Ishikawa (cell line): ENCODE measurements at regions not wholly inside any gene's neighbourhood (a gene's known extent, or its start where the extent isn't known, plus 50 kb on each side); places are given as distances from the start of the nearest gene placed in this dataset.

ENCODE experiments used
- CEBPB ChIP-seq: IDR thresholded peaks from 2 replicates; pipeline ENCODE4 v1.6.1; 2012
- CREB1 ChIP-seq: IDR thresholded peaks from 2 replicates; pipeline ENCODE4 v1.6.1; 2012; ENCODE audit warnings: low read depth
- EGR1 ChIP-seq: IDR thresholded peaks from 2 replicates; pipeline ENCODE4 v1.6.1; 2012
- EP300 ChIP-seq: IDR thresholded peaks from 2 replicates; pipeline ENCODE4 v1.6.1; 2012; ENCODE audit warnings: borderline replicate concordance
- FOXM1 ChIP-seq: IDR thresholded peaks from 2 replicates; pipeline ENCODE4 v1.6.1; 2012; ENCODE audit warnings: low read depth, borderline replicate concordance
- NFIC ChIP-seq: IDR thresholded peaks from 2 replicates; pipeline ENCODE4 v1.6.1; 2012
- RAD21 ChIP-seq: IDR thresholded peaks from 2 replicates; pipeline ENCODE4 v1.6.1; 2012; ENCODE audit warnings: low read depth
- TAF1 ChIP-seq: IDR thresholded peaks from 2 replicates; pipeline ENCODE4 v1.6.1; 2012; ENCODE audit warnings: low read depth, mild to moderate bottlenecking
- TCF12 ChIP-seq: IDR thresholded peaks from 2 replicates; pipeline ENCODE4 v1.6.1; 2012; ENCODE audit warnings: low read depth
- TEAD4 ChIP-seq: IDR thresholded peaks from 2 replicates; pipeline ENCODE4 v1.6.1; 2012
- USF1 ChIP-seq: IDR thresholded peaks from 2 replicates; pipeline ENCODE4 v1.6.1; 2012
- YY1 ChIP-seq: IDR thresholded peaks from 2 replicates; pipeline ENCODE4 v1.6.1; 2012; ENCODE audit warnings: low read depth
- ZBTB7A ChIP-seq: IDR thresholded peaks from 2 replicates; pipeline ENCODE4 v1.6.1; 2012; ENCODE audit warnings: low read depth
- TF ChIP-seq, protein P1 (sequence below): IDR thresholded peaks from 2 replicates; pipeline ENCODE4 v1.6.1; 2012; ENCODE audit warnings: low read depth, mild to moderate bottlenecking
- TF ChIP-seq, protein P2 (sequence below): IDR thresholded peaks from 2 replicates; pipeline ENCODE4 v1.6.1; 2012

DNA sequence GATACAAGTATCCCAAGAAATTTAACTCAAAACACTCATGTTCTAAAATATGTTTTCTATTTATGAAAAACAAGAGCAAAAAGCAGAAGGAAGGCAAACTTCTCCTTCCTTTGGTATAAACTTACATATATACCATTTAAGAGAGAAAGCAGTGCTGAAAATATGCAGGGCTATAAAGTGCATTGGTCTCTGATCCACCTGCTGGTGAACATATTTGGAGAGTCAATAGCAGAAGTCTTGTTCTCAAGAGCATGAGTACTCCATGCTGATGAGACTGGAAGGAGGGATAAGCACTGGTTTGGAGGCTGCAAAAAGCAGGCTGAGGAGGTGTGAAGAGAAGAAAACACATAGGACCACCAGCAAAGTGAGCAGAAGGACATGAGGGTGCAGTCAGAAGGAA, 391.2 kb downstream of the STK39 start:
- TF ChIP-seq, protein P1, sequence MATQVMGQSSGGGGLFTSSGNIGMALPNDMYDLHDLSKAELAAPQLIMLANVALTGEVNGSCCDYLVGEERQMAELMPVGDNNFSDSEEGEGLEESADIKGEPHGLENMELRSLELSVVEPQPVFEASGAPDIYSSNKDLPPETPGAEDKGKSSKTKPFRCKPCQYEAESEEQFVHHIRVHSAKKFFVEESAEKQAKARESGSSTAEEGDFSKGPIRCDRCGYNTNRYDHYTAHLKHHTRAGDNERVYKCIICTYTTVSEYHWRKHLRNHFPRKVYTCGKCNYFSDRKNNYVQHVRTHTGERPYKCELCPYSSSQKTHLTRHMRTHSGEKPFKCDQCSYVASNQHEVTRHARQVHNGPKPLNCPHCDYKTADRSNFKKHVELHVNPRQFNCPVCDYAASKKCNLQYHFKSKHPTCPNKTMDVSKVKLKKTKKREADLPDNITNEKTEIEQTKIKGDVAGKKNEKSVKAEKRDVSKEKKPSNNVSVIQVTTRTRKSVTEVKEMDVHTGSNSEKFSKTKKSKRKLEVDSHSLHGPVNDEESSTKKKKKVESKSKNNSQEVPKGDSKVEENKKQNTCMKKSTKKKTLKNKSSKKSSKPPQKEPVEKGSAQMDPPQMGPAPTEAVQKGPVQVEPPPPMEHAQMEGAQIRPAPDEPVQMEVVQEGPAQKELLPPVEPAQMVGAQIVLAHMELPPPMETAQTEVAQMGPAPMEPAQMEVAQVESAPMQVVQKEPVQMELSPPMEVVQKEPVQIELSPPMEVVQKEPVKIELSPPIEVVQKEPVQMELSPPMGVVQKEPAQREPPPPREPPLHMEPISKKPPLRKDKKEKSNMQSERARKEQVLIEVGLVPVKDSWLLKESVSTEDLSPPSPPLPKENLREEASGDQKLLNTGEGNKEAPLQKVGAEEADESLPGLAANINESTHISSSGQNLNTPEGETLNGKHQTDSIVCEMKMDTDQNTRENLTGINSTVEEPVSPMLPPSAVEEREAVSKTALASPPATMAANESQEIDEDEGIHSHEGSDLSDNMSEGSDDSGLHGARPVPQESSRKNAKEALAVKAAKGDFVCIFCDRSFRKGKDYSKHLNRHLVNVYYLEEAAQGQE: no peak
- TF ChIP-seq EGR1 (no peak), CREB1 (no peak), TEAD4 (no peak), TAF1 (no peak), FOXM1 (no peak), USF1 (no peak), NFIC (no peak), ZBTB7A (no peak), YY1 (no peak), CEBPB (no peak), EP300 (no peak), TCF12 (no peak), RAD21 (no peak)
- TF ChIP-seq, protein P2, sequence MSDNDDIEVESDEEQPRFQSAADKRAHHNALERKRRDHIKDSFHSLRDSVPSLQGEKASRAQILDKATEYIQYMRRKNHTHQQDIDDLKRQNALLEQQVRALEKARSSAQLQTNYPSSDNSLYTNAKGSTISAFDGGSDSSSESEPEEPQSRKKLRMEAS: no peak

DNA sequence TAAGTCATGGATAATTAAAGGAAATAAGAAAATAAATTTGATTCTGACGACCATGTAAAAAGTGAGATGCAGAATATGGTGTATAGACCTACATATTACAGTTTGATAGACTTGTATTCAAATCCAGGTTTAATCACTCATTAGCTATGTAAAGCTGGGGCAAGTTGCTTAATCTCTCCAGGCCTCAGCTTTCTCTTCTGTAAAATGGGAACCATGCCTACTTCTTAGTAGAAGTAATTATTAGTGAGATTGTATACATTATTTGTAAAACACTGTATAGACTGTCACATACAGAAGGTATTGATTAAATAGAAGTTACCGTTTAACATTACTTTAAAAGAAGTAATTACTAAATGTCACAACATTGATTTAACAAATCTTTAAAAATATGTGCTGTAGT, 392.2 kb downstream of the STK39 start:
- TF ChIP-seq RAD21 (no peak), NFIC (no peak), TEAD4 (no peak), USF1 (no peak), TCF12 (no peak), YY1 (no peak), CEBPB (no peak), TAF1 (no peak), EGR1 (no peak), EP300 (no peak)
- TF ChIP-seq, protein P2: no peak
- TF ChIP-seq, protein P1: no peak

DNA sequence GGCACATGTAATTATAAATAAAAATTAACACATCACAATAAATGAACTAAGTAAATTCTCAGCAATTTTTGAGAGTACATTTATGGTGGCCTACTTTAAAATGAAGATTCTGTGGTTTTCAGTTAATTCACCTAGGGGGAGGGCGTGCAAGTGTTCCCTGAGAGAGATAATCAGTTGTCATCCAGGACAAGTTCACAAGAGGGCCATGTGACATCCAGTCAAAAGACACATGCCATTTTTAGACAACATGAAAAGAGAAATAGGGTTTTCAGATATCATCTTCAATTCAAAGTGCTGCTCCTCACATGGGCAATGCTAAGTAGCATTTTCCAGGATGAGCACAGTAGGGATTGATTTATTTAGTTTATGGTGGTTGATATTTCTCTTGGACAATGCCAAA, 393.7 kb downstream of the STK39 start:
- TF ChIP-seq EGR1 (no peak), CEBPB (no peak), CREB1 (no peak), NFIC (no peak), ZBTB7A (no peak), EP300 (no peak), YY1 (no peak), TCF12 (no peak), TAF1 (no peak)

GRCh38 chr2:167851876-167852275, 395.5 kb downstream of the STK39 start:
- TF ChIP-seq RAD21 (no peak), TEAD4 (no peak), ZBTB7A (no peak), CEBPB (no peak), TCF12 (no peak), USF1 (no peak), TAF1 (no peak), FOXM1 (no peak), CREB1 (no peak), EP300 (no peak), NFIC (no peak)
- TF ChIP-seq, protein P2: no peak
- TF ChIP-seq, protein P1: no peak
